ENCODE measurements at regions not wholly inside any gene's neighbourhood (a gene's known extent, or its start where the extent isn't known, plus 50 kb on each side); places are given as distances from the start of the nearest gene placed in this dataset.

DNA sequence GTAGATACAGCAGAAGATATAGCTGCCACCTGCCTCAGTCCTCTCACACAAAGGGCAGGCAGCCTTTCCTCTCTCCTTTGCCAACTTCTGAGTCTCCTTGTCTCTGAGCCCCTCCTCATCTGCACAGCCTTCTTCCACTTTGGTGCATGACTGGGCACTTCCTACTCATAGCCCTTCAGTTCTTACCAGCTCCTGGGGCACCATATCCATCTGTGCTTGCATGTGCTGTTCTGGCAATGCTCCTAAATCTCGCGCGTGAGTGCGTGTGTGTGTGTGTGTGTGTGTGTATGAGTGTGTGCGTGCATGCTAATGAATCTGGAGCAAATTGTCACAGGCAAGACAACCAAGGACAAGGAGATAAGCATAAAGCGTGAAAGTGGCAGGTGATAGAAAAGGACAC, 1271.6 kb upstream of the SORCS1 start:
- TF ChIP-seq, protein P1, sequence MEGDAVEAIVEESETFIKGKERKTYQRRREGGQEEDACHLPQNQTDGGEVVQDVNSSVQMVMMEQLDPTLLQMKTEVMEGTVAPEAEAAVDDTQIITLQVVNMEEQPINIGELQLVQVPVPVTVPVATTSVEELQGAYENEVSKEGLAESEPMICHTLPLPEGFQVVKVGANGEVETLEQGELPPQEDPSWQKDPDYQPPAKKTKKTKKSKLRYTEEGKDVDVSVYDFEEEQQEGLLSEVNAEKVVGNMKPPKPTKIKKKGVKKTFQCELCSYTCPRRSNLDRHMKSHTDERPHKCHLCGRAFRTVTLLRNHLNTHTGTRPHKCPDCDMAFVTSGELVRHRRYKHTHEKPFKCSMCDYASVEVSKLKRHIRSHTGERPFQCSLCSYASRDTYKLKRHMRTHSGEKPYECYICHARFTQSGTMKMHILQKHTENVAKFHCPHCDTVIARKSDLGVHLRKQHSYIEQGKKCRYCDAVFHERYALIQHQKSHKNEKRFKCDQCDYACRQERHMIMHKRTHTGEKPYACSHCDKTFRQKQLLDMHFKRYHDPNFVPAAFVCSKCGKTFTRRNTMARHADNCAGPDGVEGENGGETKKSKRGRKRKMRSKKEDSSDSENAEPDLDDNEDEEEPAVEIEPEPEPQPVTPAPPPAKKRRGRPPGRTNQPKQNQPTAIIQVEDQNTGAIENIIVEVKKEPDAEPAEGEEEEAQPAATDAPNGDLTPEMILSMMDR (conservative IDR thresholded peaks at IDR 0.05; ENCODE audit: low read depth, low read length) = no peak
- no peak for TF ChIP-seq EZH2 (IDR thresholded peaks at IDR 0.05; ENCODE audit: low read length, unreplicated experiment)
- no peak for TF ChIP-seq EZH2phosphoT487 (IDR thresholded peaks at IDR 0.05; ENCODE audit: borderline replicate concordance, low read length)
